HG03103 (cell line): ENCODE measurements at regions not wholly inside any gene's neighbourhood (a gene's known extent, or its start where the extent isn't known, plus 50 kb on each side); places are given as distances from the start of the nearest gene placed in this dataset.
"Not testable (repeated sequence)": the region's sequence is repeated elsewhere in the genome, so short reads cannot be mapped to it uniquely, and the experiment has no call there.

Experiments used
- ATAC-seq: cut with Tn5 transposase; IDR thresholded peaks from one replicate; pipeline ENCODE4 v1.9.1; 2021; ENCODE audit warnings: low read depth; ENCODE audit not compliant: unreplicated experiment

DNA sequence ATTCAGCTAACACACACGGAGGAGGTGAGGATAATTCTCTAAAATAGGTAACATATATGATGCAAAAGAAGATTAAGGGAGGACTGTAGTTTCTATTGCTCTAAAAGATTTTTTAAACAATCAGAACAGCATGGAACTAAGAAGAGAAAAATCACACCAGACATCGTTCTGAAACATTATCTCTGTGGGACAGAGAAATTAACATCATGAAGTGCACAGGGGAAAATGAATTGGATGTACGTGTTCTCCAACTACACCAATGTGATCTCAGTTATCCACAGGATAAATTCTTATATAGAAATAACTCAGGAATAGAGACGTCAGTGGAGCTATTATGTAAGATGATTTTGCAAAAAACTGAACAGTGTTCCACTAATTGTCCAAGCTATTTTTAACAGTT, 614.1 kb upstream of the HS3ST1 start:
- ATAC-seq, result no peak

DNA sequence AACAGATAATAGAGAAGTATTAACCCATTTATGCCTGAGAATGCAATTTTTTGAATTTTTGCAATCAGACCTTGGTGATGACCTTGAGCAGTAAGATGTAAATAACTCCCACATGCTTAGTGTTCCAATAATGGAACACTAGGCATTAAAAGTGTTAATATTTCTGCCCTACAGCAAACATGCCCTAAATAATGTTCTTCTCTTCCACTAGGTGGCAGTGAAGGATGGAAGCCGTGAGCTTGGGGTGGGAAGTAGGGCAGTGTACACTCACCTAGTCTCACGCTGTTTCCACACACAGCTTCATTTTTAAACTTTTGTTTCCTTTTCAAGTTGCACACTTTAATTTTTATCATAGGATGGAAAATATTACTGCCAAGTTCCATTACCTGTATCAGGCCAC, 613.1 kb upstream of the HS3ST1 start:
- no peak for ATAC-seq

DNA sequence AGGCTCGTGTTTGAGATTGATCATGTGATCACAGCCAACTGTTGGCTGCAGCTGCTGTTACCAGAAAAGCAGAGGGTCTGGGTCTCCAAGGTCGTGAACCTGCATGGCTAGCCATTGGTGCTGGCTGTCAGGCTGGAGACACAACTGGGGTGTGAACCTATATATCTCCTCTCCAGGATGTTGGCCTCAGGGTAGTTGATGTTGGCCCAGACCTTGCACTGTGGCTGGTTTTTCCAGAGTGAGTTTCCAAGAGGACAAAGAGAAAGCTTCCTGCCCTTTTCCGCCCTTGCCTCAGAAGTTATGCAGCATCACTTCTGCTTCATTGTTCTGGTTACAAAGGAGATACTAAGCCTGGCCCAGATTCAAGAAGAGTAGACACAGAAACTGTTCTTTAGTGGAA, 607.8 kb upstream of the HS3ST1 start:
- ATAC-seq, result no peak

DNA sequence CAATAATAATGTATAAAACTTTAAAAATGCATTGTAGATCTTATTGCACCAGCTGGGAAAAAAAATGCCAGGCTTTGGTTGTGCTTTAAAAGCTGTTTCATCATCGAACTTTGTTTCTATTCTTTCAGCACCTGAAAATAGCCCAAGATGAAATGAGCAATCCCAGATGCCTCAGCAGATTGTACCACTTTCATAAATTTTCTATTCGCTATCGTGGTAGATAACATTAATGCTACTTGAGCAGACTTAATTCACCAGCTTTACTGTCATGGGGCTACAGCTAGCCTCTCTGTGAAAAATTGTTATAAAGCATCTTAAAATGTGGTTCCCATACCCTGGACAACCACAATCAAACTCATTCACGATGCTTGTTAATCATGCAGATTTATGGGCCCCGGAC, 599.6 kb upstream of the HS3ST1 start:
- no peak for ATAC-seq

DNA sequence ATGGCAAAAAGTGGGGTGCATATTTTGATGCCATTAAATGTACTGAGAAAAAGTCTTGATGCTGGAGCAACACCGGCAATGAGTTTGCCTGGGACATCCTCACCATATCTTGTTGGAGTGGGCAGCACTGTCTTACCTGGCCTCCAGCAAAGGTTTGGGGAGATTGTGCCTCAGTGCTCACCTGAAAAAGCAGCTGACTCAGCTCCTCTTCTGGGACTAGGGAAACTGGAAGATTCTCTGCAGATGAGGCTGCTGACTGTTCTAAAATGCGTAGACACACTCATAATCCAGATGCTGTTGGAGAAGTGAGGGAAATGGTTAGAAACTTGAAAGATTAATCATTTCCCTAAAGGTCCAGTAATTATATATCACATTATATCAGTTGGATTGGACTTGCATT, 593.7 kb upstream of the HS3ST1 start:
- ATAC-seq, result no peak

DNA sequence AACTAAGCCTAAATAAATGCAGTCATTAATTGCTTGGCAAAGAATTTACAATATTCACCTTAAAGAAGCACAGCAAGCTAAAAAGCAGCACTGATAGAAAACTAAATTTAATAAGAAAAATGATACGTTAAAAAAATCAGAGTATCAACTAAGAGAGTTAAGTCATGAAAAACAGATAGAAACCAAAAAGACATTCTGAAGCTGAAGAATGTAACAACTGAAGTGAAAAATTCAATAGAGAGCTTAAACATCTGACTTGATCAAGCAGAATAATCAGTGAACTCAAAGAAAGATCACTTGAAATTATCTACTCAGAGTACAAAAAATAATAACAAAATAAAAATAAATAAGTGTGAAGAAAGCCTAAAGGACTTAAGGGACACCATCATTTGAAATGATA, 588.0 kb upstream of the HS3ST1 start:
- no peak for ATAC-seq

DNA sequence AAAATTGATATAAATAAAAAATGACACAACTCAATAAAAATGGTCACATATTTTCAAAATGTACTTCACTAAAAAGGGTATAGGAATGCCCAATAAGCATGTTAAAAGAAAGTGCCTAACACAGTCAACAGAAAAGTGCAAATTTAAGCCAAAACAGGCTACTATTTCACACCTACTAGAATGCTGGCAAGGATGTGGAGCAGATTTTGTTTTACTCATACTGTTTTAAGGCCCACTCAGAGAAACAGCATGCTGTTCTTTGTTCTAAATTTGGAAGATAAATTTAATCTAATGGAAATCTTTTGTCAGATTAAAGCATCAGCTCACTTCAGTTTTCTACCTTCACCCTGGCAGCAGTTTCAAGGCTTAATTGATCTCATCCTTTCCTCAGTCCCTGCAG, 576.8 kb upstream of the HS3ST1 start:
- ATAC-seq, result no peak

DNA sequence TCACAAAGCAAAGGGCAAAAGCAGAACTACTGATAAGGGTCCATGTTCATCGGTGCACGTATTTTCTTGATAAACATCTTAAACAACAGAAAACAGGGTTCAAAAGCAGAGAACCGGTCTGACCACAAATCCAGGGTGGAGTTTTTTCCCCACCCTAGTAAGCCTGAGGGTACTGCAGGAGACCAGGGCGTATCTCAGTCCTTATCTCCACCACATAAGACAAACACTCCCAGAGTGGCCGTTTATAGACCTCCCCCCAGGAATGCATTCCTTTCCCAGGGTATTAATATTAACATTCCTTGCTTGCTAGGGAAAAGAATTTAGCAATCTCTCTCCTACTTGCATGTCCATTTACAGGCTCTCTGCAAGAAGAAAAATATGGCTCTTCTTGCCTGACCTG, 567.9 kb upstream of the HS3ST1 start:
- not testable (repeated sequence) for ATAC-seq

DNA sequence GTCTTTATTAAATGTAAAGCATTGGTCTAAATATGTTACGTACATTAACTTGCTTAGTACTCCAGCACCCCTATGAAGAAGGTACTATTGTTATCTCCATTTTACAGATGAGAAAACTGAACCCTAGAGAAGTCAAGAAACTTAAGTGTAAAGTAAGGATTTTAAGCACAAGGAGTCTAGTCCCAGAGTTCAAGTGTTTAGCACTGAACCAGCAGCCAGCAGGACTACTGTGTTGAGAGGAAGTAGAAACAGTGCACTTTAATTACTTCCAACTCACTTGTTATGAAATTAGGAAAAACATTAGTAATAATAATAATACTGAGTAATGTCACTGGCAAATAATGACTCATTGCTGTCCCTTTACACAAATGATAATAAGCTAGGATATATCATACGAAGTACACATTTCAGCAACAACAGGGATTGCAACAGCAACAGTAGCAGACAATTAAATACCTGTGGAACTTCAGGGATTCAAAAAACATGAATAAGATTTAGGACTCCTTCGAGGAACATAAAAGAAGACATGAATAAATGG, 548.1 kb upstream of the HS3ST1 start:
- ATAC-seq, result no peak

DNA sequence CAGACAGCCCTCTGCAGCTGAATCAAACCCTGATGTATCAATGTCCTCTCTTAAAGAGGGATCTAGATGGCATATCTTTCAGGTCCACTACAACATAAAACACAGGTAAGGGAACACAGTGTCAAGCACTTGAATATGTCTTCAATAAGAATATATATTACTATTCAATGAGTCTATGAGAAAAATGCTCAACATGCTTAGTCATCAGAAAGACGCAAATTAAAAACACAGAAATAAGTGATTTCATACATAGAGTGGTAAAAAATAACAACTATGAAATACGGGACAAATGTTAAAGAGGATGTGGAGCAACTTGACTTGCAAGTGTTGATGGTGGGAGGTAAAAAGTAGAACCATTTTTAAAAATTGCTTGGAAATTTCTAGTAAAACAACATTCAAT, 544.6 kb upstream of the HS3ST1 start:
- ATAC-seq, result no peak

DNA sequence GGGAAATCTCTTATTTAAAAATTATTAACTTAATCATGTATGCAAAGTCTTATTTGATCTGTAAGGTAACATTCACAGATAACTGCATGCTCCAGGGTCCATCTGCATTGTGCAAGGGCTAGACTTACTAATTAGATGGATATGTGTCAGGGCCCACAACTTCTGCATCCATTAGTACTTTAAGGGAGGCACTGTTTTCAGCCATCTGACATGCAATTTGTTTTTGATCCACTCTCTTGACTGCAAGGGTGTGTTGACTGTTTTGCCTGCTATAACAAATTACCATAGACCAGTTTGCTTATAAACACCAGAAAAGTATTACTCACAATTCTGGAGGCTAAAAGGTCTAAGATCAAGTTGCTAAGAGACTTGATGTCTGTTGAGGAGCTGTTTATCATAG, 542.1 kb upstream of the HS3ST1 start:
- ATAC-seq, result no peak

DNA sequence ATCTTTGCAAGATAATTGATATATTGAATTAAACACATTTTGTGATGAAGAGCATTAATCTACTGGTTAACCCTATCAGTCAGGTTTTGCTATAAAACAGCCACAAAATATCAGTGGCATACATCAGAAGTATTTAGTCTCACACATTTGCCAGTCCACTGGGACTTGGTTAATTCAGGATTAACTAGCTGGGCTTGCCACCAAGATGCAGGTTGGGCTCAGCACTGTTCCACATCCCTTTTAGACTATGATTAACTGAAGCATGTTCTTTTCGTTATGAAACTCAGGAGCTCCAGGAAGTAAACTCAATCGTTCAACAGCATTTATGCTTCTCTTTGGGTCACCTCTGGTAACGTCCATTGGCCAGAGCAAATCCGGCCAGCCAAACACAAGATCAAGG, 538.1 kb upstream of the HS3ST1 start:
- no peak for ATAC-seq

DNA sequence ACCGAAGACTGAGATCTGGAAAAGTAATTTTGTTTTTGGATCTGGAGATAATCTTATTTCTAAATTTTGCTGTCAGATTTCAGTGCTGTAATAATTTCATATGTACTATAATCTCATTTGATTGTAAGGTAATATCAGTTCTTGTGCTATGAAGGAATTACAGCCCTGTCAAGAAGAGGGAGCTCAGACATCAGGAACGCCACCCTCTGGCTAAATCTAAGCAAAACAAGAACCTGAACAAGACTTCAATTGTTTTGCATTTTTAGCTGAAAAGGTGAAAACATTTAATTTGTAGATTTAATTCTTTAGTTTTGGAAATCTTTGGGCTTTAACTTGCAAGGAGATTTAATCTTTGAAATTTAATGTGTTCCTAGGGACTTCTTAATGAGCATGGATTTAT, 525.4 kb upstream of the HS3ST1 start:
- ATAC-seq, result no peak

DNA sequence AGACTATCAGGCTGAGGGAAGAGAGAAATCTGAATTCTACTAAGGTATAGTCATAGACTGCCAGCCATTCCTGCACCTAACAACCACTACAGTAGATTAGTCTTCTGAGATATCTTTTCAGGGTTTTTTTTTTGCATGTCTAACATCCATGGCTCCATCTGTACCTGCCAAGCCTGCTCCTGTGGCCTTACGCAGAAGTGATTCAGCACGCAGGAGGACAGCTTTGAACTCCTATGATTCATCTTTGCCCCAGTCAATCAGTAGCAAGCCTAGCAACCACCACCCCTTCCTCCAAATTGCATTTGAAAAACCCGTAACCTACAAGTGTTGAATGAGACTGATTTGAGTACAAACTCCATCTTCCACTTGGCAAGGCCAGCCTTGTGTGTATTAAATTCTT, 520.7 kb upstream of the HS3ST1 start:
- ATAC-seq, result no peak

DNA sequence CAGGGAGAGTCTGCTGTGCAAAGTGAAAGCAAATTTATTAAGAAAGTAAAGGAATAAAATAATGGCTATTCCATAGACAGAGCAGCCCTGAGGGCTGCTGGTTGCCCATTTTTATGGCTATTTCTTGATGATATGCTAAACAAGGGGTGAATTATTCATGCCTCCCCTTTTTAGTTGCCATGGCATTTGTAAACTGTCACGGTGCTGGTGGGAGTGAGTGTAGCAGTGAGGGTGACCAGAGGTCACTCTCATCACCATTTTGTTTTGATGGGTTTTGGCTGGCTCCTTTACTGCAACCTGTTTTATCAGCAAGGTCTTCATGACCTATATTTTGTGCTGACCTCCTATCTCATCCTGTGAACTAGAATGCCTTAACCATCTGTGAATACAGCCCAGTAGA, 518.9 kb upstream of the HS3ST1 start:
- not testable (repeated sequence) for ATAC-seq

DNA sequence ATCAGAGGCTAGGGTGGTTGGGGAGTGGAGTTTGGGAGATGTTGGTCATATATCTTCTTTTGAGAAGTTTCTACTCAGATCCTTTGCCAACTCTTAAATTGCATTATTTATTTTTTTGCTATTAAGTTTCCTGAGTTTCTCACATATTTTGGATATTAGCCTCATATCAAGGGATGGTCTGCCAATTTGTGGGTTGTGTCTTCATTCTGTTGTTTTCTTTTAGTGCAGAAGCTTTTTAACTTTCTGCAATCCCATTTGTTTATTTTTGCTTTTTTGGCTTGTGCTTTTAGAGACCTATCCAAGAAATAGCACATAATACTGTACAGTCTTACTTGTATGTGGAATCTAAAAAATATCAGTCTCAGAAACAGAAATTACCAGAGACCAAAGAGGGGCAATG, 509.2 kb upstream of the HS3ST1 start:
- ATAC-seq, result no peak

DNA sequence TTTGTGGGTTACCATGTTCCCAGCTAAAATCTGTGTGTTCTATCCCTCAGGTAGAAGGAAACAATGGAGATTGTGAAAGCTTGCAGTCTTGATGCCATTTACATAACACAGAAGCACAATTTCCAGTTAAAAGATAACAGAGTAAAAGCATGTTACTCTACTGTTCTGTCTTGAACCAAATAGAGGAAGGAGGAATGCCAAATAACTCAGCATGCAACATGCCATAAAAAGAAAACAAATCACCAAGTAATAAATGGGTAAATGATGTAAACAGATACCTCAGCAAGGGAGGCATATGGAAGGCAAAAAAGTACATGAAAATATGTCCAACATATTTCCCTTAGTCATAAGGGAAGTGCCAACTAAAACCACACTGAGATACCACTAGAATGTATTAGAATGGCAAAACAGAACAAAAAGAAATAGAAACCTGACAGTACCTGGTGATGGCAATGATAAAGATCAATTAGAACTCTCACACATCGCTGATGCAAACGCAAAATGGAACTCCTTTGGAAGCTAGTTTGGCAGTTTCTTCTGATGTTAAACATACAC, 502.6 kb upstream of the HS3ST1 start:
- ATAC-seq, result no peak

DNA sequence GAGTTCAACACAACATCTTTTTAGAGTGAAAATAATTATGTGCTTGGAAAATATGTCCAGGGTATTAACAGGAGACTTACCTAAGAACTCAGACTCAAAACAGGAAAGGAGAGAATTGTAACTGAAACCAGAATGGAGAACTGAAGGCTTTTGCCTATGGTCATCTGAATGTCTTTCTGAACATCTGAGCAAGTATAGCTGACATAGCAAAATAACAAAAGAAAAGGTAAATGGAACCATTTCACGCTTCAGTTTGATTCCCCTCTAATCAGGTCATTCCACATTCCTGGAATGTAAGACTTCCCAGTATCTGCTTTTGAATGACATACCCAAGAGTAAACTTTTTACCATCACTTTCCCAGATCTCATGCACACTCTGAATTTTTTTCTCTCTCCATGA, 500.4 kb upstream of the HS3ST1 start:
- ATAC-seq, result no peak

DNA sequence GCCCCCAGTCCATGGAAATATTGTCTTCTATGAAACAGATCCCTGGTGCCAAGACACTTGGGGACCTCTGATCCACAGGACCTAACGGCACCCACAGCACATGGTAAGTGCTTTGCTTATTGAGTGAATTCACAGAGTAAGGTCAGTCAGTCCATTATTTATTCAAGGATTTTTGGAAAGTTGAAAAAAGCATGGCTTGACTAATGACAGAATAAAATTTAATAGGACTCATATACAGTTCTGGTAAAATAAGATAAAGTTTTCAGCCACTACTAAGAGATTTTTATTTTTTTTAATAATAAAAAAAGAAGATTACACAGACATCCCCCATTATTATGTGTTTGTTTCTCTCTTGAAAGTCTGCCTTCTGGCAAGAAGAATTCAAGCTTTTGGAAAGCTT, 490.6 kb upstream of the HS3ST1 start:
- ATAC-seq, result no peak

DNA sequence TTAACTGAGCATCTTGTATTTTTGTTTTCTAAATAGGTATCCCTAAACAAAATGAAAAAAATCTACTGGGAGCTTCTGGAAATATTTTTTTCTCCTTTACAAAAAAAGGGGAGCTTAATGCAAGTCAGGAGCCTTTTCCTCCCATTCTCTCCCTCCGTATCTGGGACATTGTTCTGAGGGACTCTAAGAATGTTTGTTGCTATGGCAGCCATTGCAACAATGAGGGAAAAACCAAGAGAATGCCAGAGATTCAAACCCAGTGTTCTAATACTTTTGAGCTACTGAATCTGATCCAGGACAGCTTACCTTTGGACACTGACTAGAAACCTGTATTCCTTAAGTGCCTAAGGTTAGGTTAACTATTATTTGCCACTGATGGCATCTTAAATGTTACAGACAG, 485.7 kb upstream of the HS3ST1 start:
- no peak for ATAC-seq

DNA sequence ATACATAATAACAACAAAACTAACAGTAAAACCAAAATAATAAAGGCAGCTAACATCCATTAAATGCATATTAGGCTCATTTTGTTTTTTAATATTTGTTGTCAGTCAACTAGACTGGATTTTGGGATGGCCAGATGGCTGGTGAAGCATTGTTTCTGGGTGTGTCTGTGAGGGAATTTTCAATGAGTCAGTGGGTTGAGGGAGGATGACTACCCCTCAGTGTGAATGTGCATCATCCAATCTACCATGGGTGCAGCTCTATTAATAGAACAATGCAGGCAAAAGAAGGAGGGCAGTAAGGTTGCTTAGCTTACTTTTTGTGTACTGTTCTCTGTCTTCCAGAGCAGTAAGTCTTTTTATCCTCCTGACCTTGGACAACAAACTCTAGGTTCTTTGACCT, 484.2 kb upstream of the HS3ST1 start:
- no peak for ATAC-seq

DNA sequence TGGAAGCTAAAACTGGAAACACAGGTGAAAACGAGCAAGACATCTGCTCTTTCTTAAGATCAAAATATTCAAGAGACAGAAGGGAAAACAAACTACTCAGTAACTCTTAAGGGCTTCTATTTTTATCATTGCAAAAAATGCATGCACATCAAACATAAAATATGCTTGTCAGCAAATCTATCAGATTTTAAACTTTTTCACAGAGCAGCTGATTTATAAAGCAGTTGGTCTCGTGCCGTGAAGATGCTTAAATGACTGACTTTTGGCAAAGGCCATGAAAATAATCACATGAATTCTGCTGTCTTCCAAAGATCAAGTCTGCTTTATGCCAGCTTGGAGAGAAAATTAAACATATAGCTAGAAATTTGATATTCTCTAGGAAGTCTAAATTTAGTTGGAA, 482.1 kb upstream of the HS3ST1 start:
- ATAC-seq, result no peak

DNA sequence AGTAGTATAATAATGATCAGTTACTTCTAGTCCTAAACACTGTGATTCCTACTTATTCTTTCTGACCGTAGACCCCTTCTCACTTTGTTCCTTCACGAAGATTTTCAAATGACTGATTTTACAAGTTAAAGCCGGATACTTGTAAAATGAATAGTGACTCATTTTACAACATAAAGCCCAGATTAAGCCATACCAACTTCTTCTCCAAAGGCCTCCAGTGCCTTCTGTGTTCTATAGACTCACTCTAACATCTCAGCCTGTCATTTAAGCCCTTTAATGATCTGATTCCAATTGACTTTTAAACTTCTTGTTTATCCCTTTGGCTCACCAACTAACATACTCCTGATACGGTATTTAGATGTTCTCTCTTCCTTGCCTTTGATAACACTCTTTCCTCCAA, 480.0 kb upstream of the HS3ST1 start:
- ATAC-seq, result no peak
